ENCODE measurements at regions not wholly inside any gene's neighbourhood (a gene's known extent, or its start where the extent isn't known, plus 50 kb on each side); places are given as distances from the start of the nearest gene placed in this dataset.

DNA sequence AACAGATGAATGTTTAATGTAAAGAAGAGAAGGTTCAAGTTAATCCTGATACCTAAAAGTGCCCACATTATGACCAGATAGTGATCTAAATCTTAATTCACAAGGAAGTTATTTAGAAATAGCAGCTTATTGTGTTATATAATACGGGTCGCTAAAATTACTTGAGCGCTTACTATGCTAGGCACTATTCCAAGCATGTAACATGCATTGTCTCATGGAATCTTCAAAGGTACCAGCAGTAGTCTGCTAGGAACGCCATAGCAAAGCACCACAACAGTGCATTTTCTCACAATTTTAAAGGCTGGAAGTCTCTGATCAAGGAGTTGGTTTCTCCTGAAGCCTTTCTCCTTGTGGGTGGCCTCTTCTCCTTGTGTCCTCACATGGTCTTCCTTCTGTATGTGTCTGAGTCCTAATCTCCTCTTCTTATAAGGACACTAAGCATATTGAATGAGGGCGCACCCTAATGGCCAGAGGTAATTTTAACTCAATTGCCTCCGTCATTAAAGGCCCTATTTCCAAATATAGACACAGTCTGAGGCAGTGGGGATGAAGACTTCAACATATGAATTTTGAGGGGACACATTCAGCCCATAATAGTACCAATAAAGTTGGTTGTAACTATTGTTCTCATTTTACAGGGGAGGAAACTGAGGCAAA, 118.4 kb downstream of the LRRC30 start:
- dilution Hi-C loops (cut with MboI; ENCODE audit: extremely low pct_ligation_motif_present, low sequenced_read_pairs): no loop called here
- Histone ChIP-seq H3K79me2 (ENCODE audit: control insufficient read depth, insufficient read depth, low read length) (no peaks in the 10 kb centered on the region), H3K9me1 (ENCODE audit: control insufficient read depth, extremely low read depth, insufficient read depth, low read length) (no peaks in the 10 kb centered on the region)

DNA sequence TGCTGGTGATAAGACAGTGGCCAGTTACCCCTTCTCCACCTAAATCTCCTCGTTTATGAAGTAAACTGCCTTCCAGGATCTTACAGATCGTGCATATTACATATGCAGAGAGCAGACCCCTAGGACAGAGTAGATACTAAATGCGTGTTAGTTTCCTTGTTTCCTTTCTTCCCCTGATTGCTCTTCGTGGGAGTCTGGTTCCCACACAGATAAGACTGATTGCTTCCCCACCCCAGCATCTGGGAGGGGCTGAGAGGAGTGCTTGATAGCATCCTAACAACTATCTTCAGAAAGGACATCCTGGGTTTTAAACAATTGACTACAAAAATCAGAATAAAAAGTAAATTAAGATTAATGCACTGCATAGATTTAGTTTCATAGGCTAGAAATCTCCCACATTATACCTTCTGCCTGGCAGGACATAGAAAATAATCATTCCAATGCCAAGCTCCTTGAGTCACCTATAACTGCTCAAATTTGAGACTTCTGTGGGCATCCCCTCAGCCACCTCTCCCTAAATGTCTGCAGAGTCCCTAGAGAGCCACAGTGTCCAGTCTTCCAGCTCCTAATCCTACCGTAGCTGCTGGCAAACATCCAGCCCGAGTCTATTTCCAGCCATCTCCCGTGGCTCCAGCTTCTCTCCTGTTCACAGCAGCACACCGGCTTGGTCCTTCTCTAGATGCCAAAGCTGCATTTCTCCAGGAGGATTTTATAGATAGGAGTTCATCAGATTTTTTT, 128.3 kb downstream of the LRRC30 start:
- Histone ChIP-seq H3K27ac (ENCODE audit: control insufficient read depth, insufficient read depth, low read length) (no peak overlapping the region), H3K36me3 (ENCODE audit: control insufficient read depth in 2 of 2, extremely low read depth in 1 of 2, insufficient read depth in 2 of 2, low read length in 2 of 2) (no peaks in the 10 kb centered on the region), H3K4me2 (ENCODE audit: control insufficient read depth, extremely low read depth, insufficient read depth, low read depth, low read length) (no peak overlapping the region), H4K20me1 (ENCODE audit: control insufficient read depth, extremely low read depth, insufficient read depth, low read length) (no peaks in the 10 kb centered on the region), H3K9ac (ENCODE audit: control insufficient read depth, extremely low read depth, insufficient read depth, low read length) (no peak overlapping the region), H3K27me3 (ENCODE audit: control insufficient read depth, extremely low read depth, insufficient read depth, low read length) (no peaks in the 10 kb centered on the region), H3K9me1 (ENCODE audit: control insufficient read depth, extremely low read depth, insufficient read depth, low read length) (no peaks in the 10 kb centered on the region), H3K4me1 (ENCODE audit: control insufficient read depth, extremely low read depth, insufficient read depth, low read length) (no peaks in the 10 kb centered on the region), H3K79me2 (ENCODE audit: control insufficient read depth, insufficient read depth, low read length) (no peaks in the 10 kb centered on the region), H3K9me3 (ENCODE audit: control insufficient read depth, low read depth, low read length) (no peaks in the 10 kb centered on the region), H2AFZ (ENCODE audit: control insufficient read depth, low read length) (no peak overlapping the region), H3K4me3 (ENCODE audit: control insufficient read depth in 2 of 3, extremely low read depth in 1 of 3, insufficient read depth in 2 of 3, low read depth in 1 of 3, low read length in 3 of 3) (no peak overlapping the region)
- dilution Hi-C loops (cut with MboI; ENCODE audit: extremely low pct_ligation_motif_present, low sequenced_read_pairs): no loop called here
- DNase-seq (ENCODE audit: low read depth, low spot score) (no peak), FAIRE-seq (no peak)
- no peak for TF ChIP-seq EZH2 (IDR thresholded peaks at IDR 0.05; ENCODE audit: low read length)
- TF ChIP-seq, protein P1, sequence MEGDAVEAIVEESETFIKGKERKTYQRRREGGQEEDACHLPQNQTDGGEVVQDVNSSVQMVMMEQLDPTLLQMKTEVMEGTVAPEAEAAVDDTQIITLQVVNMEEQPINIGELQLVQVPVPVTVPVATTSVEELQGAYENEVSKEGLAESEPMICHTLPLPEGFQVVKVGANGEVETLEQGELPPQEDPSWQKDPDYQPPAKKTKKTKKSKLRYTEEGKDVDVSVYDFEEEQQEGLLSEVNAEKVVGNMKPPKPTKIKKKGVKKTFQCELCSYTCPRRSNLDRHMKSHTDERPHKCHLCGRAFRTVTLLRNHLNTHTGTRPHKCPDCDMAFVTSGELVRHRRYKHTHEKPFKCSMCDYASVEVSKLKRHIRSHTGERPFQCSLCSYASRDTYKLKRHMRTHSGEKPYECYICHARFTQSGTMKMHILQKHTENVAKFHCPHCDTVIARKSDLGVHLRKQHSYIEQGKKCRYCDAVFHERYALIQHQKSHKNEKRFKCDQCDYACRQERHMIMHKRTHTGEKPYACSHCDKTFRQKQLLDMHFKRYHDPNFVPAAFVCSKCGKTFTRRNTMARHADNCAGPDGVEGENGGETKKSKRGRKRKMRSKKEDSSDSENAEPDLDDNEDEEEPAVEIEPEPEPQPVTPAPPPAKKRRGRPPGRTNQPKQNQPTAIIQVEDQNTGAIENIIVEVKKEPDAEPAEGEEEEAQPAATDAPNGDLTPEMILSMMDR (optimal IDR thresholded peaks at IDR 0.05 in 1 of 3, IDR thresholded peaks at IDR 0.05 in 1 of 3, conservative IDR thresholded peaks at IDR 0.05 in 1 of 3; ENCODE audit: extremely low read depth in 1 of 3, insufficient read depth in 2 of 3, low read length in 3 of 3): no peak

More for the DNA sequence above, 118.4 kb downstream of the LRRC30 start:
- H3K9me3 ChIP-seq (ENCODE audit: control insufficient read depth, low read depth, low read length): no peaks in the 10 kb centered on the region
- TF ChIP-seq EZH2 (IDR thresholded peaks at IDR 0.05; ENCODE audit: low read length): no peak
- TF ChIP-seq, protein P1 (optimal IDR thresholded peaks at IDR 0.05 in 1 of 3, IDR thresholded peaks at IDR 0.05 in 1 of 3, conservative IDR thresholded peaks at IDR 0.05 in 1 of 3; ENCODE audit: extremely low read depth in 1 of 3, insufficient read depth in 2 of 3, low read length in 3 of 3): peak in 1 of 3 experiments; percentile 6
- H3K4me2 ChIP-seq (ENCODE audit: control insufficient read depth, extremely low read depth, insufficient read depth, low read depth, low read length): no peak overlapping the region
- H4K20me1 ChIP-seq (ENCODE audit: control insufficient read depth, extremely low read depth, insufficient read depth, low read length): no peaks in the 10 kb centered on the region
- no peak overlapping the region for H3K27ac ChIP-seq (ENCODE audit: control insufficient read depth, insufficient read depth, low read length)
- no peaks in the 10 kb centered on the region for H3K4me1 ChIP-seq (ENCODE audit: control insufficient read depth, extremely low read depth, insufficient read depth, low read length)
- no peak for DNase-seq (ENCODE audit: low read depth, low spot score)
- no peaks in the 10 kb centered on the region for H3K27me3 ChIP-seq (ENCODE audit: control insufficient read depth, extremely low read depth, insufficient read depth, low read length)
- H3K36me3 ChIP-seq (ENCODE audit: control insufficient read depth in 2 of 2, extremely low read depth in 1 of 2, insufficient read depth in 2 of 2, low read length in 2 of 2): no peaks in the 10 kb centered on the region
- FAIRE-seq: no peak
- no peak overlapping the region for H2AFZ ChIP-seq (ENCODE audit: control insufficient read depth, low read length)
- H3K4me3 ChIP-seq (ENCODE audit: control insufficient read depth in 2 of 3, extremely low read depth in 1 of 3, insufficient read depth in 2 of 3, low read depth in 1 of 3, low read length in 3 of 3): no peak overlapping the region
- no peak overlapping the region for H3K9ac ChIP-seq (ENCODE audit: control insufficient read depth, extremely low read depth, insufficient read depth, low read length)

Measured in keratinocyte (primary cell).